Suprapubic skin (tissue), 3 donors: ENCODE measurements at regions not wholly inside any gene's neighbourhood (a gene's known extent, or its start where the extent isn't known, plus 50 kb on each side); places are given as distances from the start of the nearest gene placed in this dataset.
"Not testable (repeated sequence)": the region's sequence is repeated elsewhere in the genome, so short reads cannot be mapped to it uniquely, and the experiment has no call there.

Experiments
- CTCF ChIP-seq, 2 donors: fragments of 200-600 bp in 1 of 2; fragments of 450-650 bp in 1 of 2; sonication (generic) in 1 of 2; IDR thresholded peaks; one replicate each; pipeline ENCODE4 v1.5.1; 2016 to 2019; ENCODE audit warnings: antibody characterized with exemption in 2 of 2, mild to moderate bottlenecking in 1 of 2, moderate library complexity in 1 of 2
- POLR2A ChIP-seq, 2 donors: fragments of 450-650 bp; IDR thresholded peaks; one replicate each; pipeline ENCODE4 v1.6.1; 2017; ENCODE audit warnings: antibody characterized with exemption in 2 of 2, mild to moderate bottlenecking in 2 of 2, moderate library complexity in 2 of 2

- not testable (repeated sequence) for TF ChIP-seq CTCF, POLR2A (IDR thresholded peaks at IDR 0.05)
These were observed 580.9 kb downstream of the FLRT2 start for GRCh38 chr14:86110871-86111270.
